ENCODE measurements at regions not wholly inside any gene's neighbourhood (a gene's known extent, or its start where the extent isn't known, plus 50 kb on each side); places are given as distances from the start of the nearest gene placed in this dataset.

DNA sequence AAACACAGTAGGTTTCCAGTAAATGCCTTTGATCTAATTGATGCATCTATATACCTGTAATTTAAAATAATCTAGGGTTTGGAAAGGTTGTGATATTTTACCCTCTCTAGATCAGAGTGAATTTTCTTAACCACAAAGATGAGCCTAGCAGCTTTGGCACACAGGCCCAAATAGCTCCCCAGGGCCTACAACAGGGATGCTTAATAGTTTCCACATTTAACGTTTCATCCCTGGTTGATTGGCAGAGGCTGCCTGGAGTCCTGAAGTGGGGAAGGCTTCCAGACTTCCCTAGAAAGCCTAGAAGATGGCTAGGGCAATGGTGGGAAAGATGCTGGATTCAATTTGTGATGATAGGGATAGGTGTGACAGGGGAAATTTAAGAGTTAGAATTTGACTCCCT is 206.6 kb downstream of the NSG2 start:
- Histone ChIP-seq H3K27me3 (ENCODE audit: control insufficient read depth, insufficient read depth, low read length) (no peaks in the 10 kb centered on the region), H3K36me3 (ENCODE audit: control insufficient read depth, insufficient read depth, low read length) (no peaks in the 10 kb centered on the region), H3K27ac (ENCODE audit: low read length) (no peak overlapping the region), H3K4me3 (ENCODE audit: low read length) (no peak overlapping the region), H3K4me1 (ENCODE audit: control insufficient read depth, insufficient read depth, low read length) (no peaks in the 10 kb centered on the region), H3K9me3 (ENCODE audit: control insufficient read depth, low read depth, low read length) (no peaks in the 10 kb centered on the region)
- DNase-seq = no peak
- no CpG with 5 or more reads among the region's 1 CpG for WGBS (ENCODE audit: insufficient coverage, low lambda C conversion rate)

DNA sequence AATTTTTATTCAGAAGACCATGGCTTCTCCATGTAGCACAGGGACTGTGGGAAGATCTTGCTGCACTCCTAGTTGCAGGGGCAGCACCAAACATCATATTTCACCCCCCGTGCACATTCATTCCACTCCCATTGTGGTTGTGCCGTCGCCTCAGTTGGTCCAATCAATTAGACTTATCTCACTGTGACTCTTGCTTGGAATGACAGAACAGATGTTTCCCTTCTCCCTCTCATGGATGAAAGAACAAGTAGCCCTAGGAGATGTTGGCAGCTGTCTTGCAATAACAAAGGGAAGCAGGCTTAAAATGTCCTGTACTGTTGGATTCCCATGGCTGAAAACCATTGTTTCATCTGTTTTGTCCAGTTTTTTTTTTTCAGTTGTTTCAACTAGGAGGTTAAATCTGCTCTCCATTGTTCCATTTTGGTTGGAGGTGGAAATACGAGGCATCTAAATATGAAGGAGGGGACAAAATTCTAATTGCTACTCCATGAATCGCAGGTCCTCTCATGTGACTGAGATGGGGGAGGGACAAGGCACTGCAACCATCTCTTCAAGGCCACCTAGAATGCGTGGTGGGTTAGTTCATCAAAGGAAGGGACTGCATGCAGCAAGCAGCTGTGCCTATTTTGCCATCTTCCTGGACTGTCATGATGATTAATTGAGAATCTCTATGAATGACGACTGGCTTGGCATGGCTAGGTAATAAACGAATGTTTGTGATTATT is 214.4 kb downstream of the NSG2 start:
- Histone ChIP-seq H3K27me3 (ENCODE audit: control insufficient read depth, insufficient read depth, low read length) (no peaks in the 10 kb centered on the region), H3K4me3 (ENCODE audit: low read length) (no peak overlapping the region), H3K9me3 (ENCODE audit: control insufficient read depth, low read depth, low read length) (no peaks in the 10 kb centered on the region), H3K36me3 (ENCODE audit: control insufficient read depth, insufficient read depth, low read length) (no peaks in the 10 kb centered on the region), H3K27ac (ENCODE audit: low read length) (no peak overlapping the region), H3K4me1 (ENCODE audit: control insufficient read depth, insufficient read depth, low read length) (no peaks in the 10 kb centered on the region)
- no peak for DNase-seq
- WGBS (ENCODE audit: insufficient coverage, low lambda C conversion rate) = 73% methylated on average over 3 of the region's 8 CpGs

GRCh38 chr5:174271316-174271715 is 225.8 kb downstream of the NSG2 start:
- Histone ChIP-seq H3K27ac (ENCODE audit: low read length) (no peak overlapping the region), H3K4me1 (ENCODE audit: control insufficient read depth, insufficient read depth, low read length) (no peaks in the 10 kb centered on the region), H3K27me3 (ENCODE audit: control insufficient read depth, insufficient read depth, low read length) (no peaks in the 10 kb centered on the region), H3K4me3 (ENCODE audit: low read length) (no peak overlapping the region), H3K9me3 (ENCODE audit: control insufficient read depth, low read depth, low read length) (no peaks in the 10 kb centered on the region), H3K36me3 (ENCODE audit: control insufficient read depth, insufficient read depth, low read length) (no peaks in the 10 kb centered on the region)
- WGBS (ENCODE audit: insufficient coverage, low lambda C conversion rate) = no CpG with 5 or more reads among the region's 1 CpG
- DNase-seq = no peak

DNA sequence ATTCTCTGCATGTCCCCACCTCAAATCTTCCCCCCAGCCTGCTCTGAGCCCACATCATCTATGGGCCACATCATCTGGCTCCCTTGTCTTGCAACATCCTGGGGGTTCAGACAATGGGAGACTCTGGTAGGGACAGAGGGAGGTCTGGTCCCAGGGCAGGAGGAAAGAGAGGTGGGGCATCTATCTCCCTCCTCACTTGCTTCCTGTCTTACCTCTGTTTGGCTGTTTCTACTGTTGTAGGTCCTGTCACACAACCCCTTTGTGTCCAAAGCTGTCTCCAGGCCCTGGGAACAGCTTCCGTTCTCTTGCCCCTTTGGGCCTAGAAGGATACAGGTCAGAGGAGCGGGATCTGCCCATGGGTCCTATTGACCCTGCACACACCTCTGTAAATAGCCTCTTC is 227.2 kb downstream of the NSG2 start:
- H3K27me3 ChIP-seq (ENCODE audit: control insufficient read depth, insufficient read depth, low read length) = no peaks in the 10 kb centered on the region
- H3K9me3 ChIP-seq (ENCODE audit: control insufficient read depth, low read depth, low read length) = no peaks in the 10 kb centered on the region
- no peaks in the 10 kb centered on the region for H3K4me1 ChIP-seq (ENCODE audit: control insufficient read depth, insufficient read depth, low read length)
- no peak overlapping the region for H3K27ac ChIP-seq (ENCODE audit: low read length)
- H3K4me3 ChIP-seq (ENCODE audit: low read length) = no peak overlapping the region
- no CpG with 5 or more reads among the region's 2 CpGs for WGBS (ENCODE audit: insufficient coverage, low lambda C conversion rate)
- no peak for DNase-seq
- no peaks in the 10 kb centered on the region for H3K36me3 ChIP-seq (ENCODE audit: control insufficient read depth, insufficient read depth, low read length)

DNA sequence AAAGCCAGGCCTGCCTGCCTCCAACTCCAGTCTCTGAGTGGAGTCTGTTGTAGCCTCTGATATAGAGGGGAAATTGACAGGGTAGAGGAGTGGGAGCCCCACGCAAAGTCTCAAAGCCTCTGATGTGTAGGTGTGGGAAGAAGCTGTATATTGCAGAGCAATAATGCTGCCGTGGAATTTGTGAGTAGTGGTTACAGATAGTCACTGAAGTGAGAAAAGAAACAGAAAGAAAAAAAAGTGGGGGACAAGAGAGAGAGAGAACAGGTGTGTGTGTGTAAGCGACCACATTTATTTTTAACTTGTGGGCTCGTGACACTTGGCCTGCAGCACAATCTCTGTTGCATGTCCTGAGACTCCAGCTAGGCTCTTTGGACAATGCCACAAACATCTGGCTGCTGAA is 227.8 kb downstream of the NSG2 start:
- no peaks in the 10 kb centered on the region for H3K36me3 ChIP-seq (ENCODE audit: control insufficient read depth, insufficient read depth, low read length)
- no peaks in the 10 kb centered on the region for H3K27me3 ChIP-seq (ENCODE audit: control insufficient read depth, insufficient read depth, low read length)
- no peak for DNase-seq
- 47% methylated on average over 3 of the region's 4 CpGs for WGBS (ENCODE audit: insufficient coverage, low lambda C conversion rate)
- no peak overlapping the region for H3K27ac ChIP-seq (ENCODE audit: low read length)
- no peaks in the 10 kb centered on the region for H3K4me1 ChIP-seq (ENCODE audit: control insufficient read depth, insufficient read depth, low read length)
- no peaks in the 10 kb centered on the region for H3K9me3 ChIP-seq (ENCODE audit: control insufficient read depth, low read depth, low read length)
- no peak overlapping the region for H3K4me3 ChIP-seq (ENCODE audit: low read length)

GRCh38 chr5:174275959-174276358 is 230.5 kb downstream of the NSG2 start:
- Histone ChIP-seq H3K27ac (ENCODE audit: low read length) (no peak overlapping the region), H3K36me3 (ENCODE audit: control insufficient read depth, insufficient read depth, low read length) (no peaks in the 10 kb centered on the region), H3K4me1 (ENCODE audit: control insufficient read depth, insufficient read depth, low read length) (no peaks in the 10 kb centered on the region), H3K27me3 (ENCODE audit: control insufficient read depth, insufficient read depth, low read length) (no peaks in the 10 kb centered on the region), H3K9me3 (ENCODE audit: control insufficient read depth, low read depth, low read length) (no peaks in the 10 kb centered on the region), H3K4me3 (ENCODE audit: low read length) (no peak overlapping the region)
- DNase-seq = no peak
- no CpG with 5 or more reads among the region's 2 CpGs for WGBS (ENCODE audit: insufficient coverage, low lambda C conversion rate)

DNA sequence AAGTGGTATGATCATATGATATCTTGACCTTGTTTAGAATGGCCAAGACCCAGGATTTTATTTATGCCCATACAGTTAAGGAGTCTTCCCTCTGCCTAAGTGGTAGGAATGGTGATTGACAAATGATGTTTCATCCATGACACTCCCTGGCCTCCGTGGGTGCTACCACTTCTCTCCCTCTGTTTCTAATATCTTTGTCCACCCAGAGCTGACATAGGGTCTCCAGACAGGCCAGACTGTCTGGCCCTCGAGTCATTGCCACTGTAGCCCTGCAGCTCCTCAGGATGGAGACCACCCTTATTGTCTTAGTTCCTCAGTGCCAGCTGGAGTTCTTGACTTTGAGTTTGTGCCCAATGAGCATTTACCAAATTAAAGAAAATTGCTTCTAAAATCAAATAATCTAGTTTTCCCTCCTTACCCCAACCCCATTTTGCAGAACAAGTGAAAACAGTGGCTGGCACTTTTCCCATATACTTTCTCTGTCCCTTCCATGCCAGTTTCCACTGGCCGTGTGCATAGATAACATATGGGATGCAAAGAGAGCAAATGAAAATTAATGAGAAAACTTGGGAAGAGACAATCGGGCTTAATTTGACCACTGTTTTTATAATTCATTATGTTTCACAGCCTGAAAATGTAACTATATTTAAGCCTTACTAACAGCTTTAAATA is 235.7 kb downstream of the NSG2 start:
- DNase-seq = no peak

GRCh38 chr5:174281855-174282254 is 236.3 kb downstream of the NSG2 start:
- DNase-seq = no peak
- Histone ChIP-seq H3K4me3 (ENCODE audit: low read length) (no peak overlapping the region), H3K27me3 (ENCODE audit: control insufficient read depth, insufficient read depth, low read length) (peaks cover 2% of the 10 kb centered on the region), H3K9me3 (ENCODE audit: control insufficient read depth, low read depth, low read length) (no peaks in the 10 kb centered on the region), H3K36me3 (ENCODE audit: control insufficient read depth, insufficient read depth, low read length) (no peaks in the 10 kb centered on the region), H3K4me1 (ENCODE audit: control insufficient read depth, insufficient read depth, low read length) (no peaks in the 10 kb centered on the region), H3K27ac (ENCODE audit: low read length) (no peak overlapping the region)
- WGBS (ENCODE audit: insufficient coverage, low lambda C conversion rate) = no CpG with 5 or more reads among the region's 5 CpGs

More for the DNA sequence above, 235.7 kb downstream of the NSG2 start:
- 100% methylated on average over 1 of the region's 4 CpGs for WGBS (ENCODE audit: insufficient coverage, low lambda C conversion rate)
- peaks cover 2% of the 10 kb centered on the region for H3K27me3 ChIP-seq (ENCODE audit: control insufficient read depth, insufficient read depth, low read length)
- no peaks in the 10 kb centered on the region for H3K36me3 ChIP-seq (ENCODE audit: control insufficient read depth, insufficient read depth, low read length)
- no peak overlapping the region for H3K27ac ChIP-seq (ENCODE audit: low read length)
- no peaks in the 10 kb centered on the region for H3K9me3 ChIP-seq (ENCODE audit: control insufficient read depth, low read depth, low read length)
- no peaks in the 10 kb centered on the region for H3K4me1 ChIP-seq (ENCODE audit: control insufficient read depth, insufficient read depth, low read length)
- no peak overlapping the region for H3K4me3 ChIP-seq (ENCODE audit: low read length)

DNA sequence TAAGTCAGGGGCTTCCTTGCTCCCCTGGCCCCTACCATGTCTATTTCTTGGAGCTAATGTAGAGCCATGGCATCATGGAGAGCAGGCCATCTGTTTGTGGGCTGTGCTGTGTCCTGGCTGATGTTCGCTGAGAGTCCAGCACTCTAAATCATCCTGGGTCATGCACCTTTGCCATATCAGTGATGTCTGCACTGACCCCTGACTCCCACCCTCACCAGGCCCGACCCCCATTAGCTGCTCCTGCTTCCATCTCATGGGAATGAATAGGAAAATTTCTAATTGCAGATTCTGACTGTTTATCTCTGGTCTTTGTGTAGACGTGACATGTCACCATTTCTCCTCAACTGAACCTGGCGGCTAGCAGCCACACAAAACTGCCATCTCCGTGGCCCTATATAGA is 236.9 kb downstream of the NSG2 start:
- H3K4me1 ChIP-seq (ENCODE audit: control insufficient read depth, insufficient read depth, low read length) = no peaks in the 10 kb centered on the region
- H3K27me3 ChIP-seq (ENCODE audit: control insufficient read depth, insufficient read depth, low read length) = peaks cover 2% of the 10 kb centered on the region
- WGBS (ENCODE audit: insufficient coverage, low lambda C conversion rate) = 60% methylated on average over 1 of the region's 5 CpGs
- no peak for DNase-seq
- H3K4me3 ChIP-seq (ENCODE audit: low read length) = no peak overlapping the region
- no peaks in the 10 kb centered on the region for H3K36me3 ChIP-seq (ENCODE audit: control insufficient read depth, insufficient read depth, low read length)
- H3K9me3 ChIP-seq (ENCODE audit: control insufficient read depth, low read depth, low read length) = no peaks in the 10 kb centered on the region
- H3K27ac ChIP-seq (ENCODE audit: low read length) = no peak overlapping the region

GRCh38 chr5:174283211-174284005 is 237.9 kb downstream of the NSG2 start:
- no peak for DNase-seq
- Histone ChIP-seq H3K4me1 (ENCODE audit: control insufficient read depth, insufficient read depth, low read length) (no peaks in the 10 kb centered on the region), H3K27me3 (ENCODE audit: control insufficient read depth, insufficient read depth, low read length) (peaks cover 2% of the 10 kb centered on the region), H3K27ac (ENCODE audit: low read length) (no peak overlapping the region), H3K4me3 (ENCODE audit: low read length) (no peak overlapping the region), H3K9me3 (ENCODE audit: control insufficient read depth, low read depth, low read length) (no peaks in the 10 kb centered on the region), H3K36me3 (ENCODE audit: control insufficient read depth, insufficient read depth, low read length) (no peaks in the 10 kb centered on the region)
- WGBS (ENCODE audit: insufficient coverage, low lambda C conversion rate) = 62% methylated on average over 2 of the region's 9 CpGs
